Fibroblast of skin of right quadriceps (primary cell): ENCODE measurements at regions not wholly inside any gene's neighbourhood (a gene's known extent, or its start where the extent isn't known, plus 50 kb on each side); places are given as distances from the start of the nearest gene placed in this dataset.
"Not testable (repeated sequence)": the region's sequence is repeated elsewhere in the genome, so short reads cannot be mapped to it uniquely, and the experiment has no call there.

Experiments used
- DNase-seq: peaks from one replicate; pipeline ENCODE4 v3.0.0-alpha.2; 2013

GRCh38 chr5:159543326-159543725, 213.0 kb upstream of the IL12B start:
- DNase-seq, result no peak

- no peak for DNase-seq
Measured at GRCh38 chr5:159545156-159545555, 214.9 kb upstream of the IL12B start.

GRCh38 chr5:159547466-159548195, 217.3 kb upstream of the IL12B start:
- DNase-seq, result no peak

- no peak for DNase-seq
Measured at GRCh38 chr5:159548517-159548916, 218.2 kb upstream of the IL12B start.

- no peak for DNase-seq
Measured at GRCh38 chr5:159549046-159549445, 218.8 kb upstream of the IL12B start.

GRCh38 chr5:159550951-159551350, 220.7 kb upstream of the IL12B start:
- DNase-seq, result no peak

- DNase-seq, result peak; percentile 67
Measured at GRCh38 chr5:159552751-159553150, 222.5 kb upstream of the IL12B start.

- no peak for DNase-seq
Measured at GRCh38 chr5:159553792-159554191, 223.5 kb upstream of the IL12B start.

- no peak for DNase-seq
Measured at GRCh38 chr5:159555084-159555483, 224.8 kb upstream of the IL12B start.

- no peak for DNase-seq
Measured at GRCh38 chr5:159559337-159559736, 229.1 kb upstream of the IL12B start.

GRCh38 chr5:159560088-159560487, 229.8 kb upstream of the IL12B start:
- DNase-seq, result no peak

- no peak for DNase-seq
Measured at GRCh38 chr5:159564031-159564430, 233.7 kb upstream of the IL12B start.

- no peak for DNase-seq
Measured at GRCh38 chr5:159566832-159567231, 236.5 kb upstream of the IL12B start.

GRCh38 chr5:159567461-159567860, 237.2 kb upstream of the IL12B start:
- no peak for DNase-seq

GRCh38 chr5:159571501-159572244, 241.4 kb upstream of the IL12B start:
- DNase-seq, result no peak

GRCh38 chr5:159576902-159577301, 246.6 kb upstream of the IL12B start:
- DNase-seq, result no peak

GRCh38 chr5:159581502-159582249, 251.4 kb upstream of the IL12B start:
- DNase-seq, result peak; percentile 89

GRCh38 chr5:159582756-159583541, 252.7 kb upstream of the IL12B start:
- DNase-seq, result peak; percentile 64

GRCh38 chr5:159586921-159587320, 256.6 kb upstream of the IL12B start:
- DNase-seq, result no peak

- no peak for DNase-seq
Measured at GRCh38 chr5:159588941-159589340, 258.7 kb upstream of the IL12B start.

- no peak for DNase-seq
Measured at GRCh38 chr5:159593518-159594073, 263.3 kb upstream of the IL12B start.

- not testable (repeated sequence) for DNase-seq
Measured at GRCh38 chr5:159595561-159595960, 265.3 kb upstream of the IL12B start.

- no peak for DNase-seq
Measured at GRCh38 chr5:159601216-159601615, 270.9 kb upstream of the IL12B start.
